ENCODE measurements at regions not wholly inside any gene's neighbourhood (a gene's known extent, or its start where the extent isn't known, plus 50 kb on each side); places are given as distances from the start of the nearest gene placed in this dataset.
"Not testable (repeated sequence)": the region's sequence is repeated elsewhere in the genome, so short reads cannot be mapped to it uniquely, and the experiment has no call there.

GRCh38 chr7:13092708-13093005, 405.2 kb downstream of the ARL4A start:
- no peaks in the 10 kb centered on the region for H3K4me1 Mint-ChIP-seq
- no peak overlapping the region for H3K4me3 Mint-ChIP-seq
- no peaks in the 10 kb centered on the region for H3K9me3 Mint-ChIP-seq
- intact Hi-C loops (cut with micrococcal nuclease), result no loop called here
- no peak overlapping the region for H3K27ac Mint-ChIP-seq
- H3K36me3 Mint-ChIP-seq (ENCODE audit: low read depth), result no peaks in the 10 kb centered on the region
- H3K27me3 Mint-ChIP-seq, result no peaks in the 10 kb centered on the region
- no peak for DNase-seq

GRCh38 chr7:13093160-13093559, 405.7 kb downstream of the ARL4A start:
- Mint-ChIP-seq H3K9me3 (no peaks in the 10 kb centered on the region), H3K27ac (no peak overlapping the region), H3K4me1 (no peaks in the 10 kb centered on the region), H3K36me3 (ENCODE audit: low read depth) (no peaks in the 10 kb centered on the region), H3K27me3 (no peaks in the 10 kb centered on the region), H3K4me3 (no peak overlapping the region)
- intact Hi-C loops (cut with micrococcal nuclease), result no loop called here
- DNase-seq, result no peak

GRCh38 chr7:13097499-13097898, 410.1 kb downstream of the ARL4A start:
- no peaks in the 10 kb centered on the region for H3K27me3 Mint-ChIP-seq
- H3K27ac Mint-ChIP-seq, result no peak overlapping the region
- H3K4me1 Mint-ChIP-seq, result no peaks in the 10 kb centered on the region
- intact Hi-C loops (cut with micrococcal nuclease), result no loop called here
- no peaks in the 10 kb centered on the region for H3K36me3 Mint-ChIP-seq (ENCODE audit: low read depth)
- no peaks in the 10 kb centered on the region for H3K9me3 Mint-ChIP-seq
- H3K4me3 Mint-ChIP-seq, result no peak overlapping the region
- DNase-seq, result no peak

- Mint-ChIP-seq H3K4me1 (no peaks in the 10 kb centered on the region), H3K4me3 (no peak overlapping the region), H3K36me3 (ENCODE audit: low read depth) (no peaks in the 10 kb centered on the region), H3K9me3 (no peaks in the 10 kb centered on the region), H3K27ac (no peak overlapping the region), H3K27me3 (no peaks in the 10 kb centered on the region)
- no peak for DNase-seq
- intact Hi-C loops (cut with micrococcal nuclease), result no loop called here
These were observed 410.7 kb downstream of the ARL4A start for GRCh38 chr7:13098161-13098560.

DNA sequence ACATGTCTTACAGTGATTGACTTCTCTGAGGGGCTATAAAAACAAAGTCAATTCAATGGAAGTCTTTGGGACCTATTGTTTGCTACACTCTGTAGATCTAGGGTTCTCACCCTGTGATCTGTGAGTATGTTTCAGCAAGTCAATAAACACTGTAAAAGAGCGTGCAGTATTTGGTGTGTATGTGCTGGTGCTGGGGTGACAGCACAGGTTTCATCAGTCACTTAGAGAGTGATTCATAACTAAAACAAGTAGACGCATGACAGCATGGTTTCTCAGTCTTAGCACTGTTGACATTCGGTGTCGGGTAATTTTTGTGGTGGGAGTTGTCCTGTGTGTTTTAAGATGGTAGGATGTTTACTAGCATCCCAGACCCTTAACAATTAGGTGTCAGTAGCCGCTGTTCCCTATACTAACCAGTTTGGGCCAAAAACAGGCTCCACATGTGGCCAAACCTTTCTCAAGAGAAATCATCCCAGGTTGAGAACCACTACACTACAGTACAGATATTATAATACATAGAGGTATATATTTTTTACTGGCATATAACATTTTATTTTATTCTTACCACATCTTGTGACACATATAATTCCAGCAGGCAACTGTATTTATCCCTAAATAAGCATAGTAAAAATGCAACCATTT, 411.8 kb downstream of the ARL4A start:
- H3K27me3 Mint-ChIP-seq, result no peaks in the 10 kb centered on the region
- intact Hi-C loops (cut with micrococcal nuclease), result no loop called here
- no peak for DNase-seq
- H3K4me1 Mint-ChIP-seq, result peaks cover 2% of the 10 kb centered on the region
- no peaks in the 10 kb centered on the region for H3K9me3 Mint-ChIP-seq
- H3K27ac Mint-ChIP-seq, result no peak overlapping the region
- H3K36me3 Mint-ChIP-seq (ENCODE audit: low read depth), result no peaks in the 10 kb centered on the region
- no peak overlapping the region for H3K4me3 Mint-ChIP-seq

DNA sequence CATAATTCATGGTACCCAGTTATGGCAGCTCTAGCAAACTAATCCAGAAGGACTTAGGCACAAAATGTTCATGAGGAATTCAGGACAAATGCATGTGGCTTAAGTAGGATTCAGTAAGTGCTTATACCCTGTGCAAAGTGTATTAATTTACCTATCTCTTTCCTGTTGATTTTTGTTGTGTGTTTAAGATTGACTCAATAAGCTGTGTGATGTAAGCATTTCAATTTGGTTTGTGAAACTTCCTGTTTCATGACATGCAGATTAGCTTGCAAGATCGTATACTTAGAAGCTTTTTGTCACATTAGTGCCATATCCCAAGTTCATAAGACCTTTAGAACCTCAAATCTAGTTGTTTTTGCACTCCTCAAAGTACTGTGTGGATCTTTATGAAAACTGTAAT, 416.7 kb downstream of the ARL4A start:
- H3K27me3 Mint-ChIP-seq, result no peaks in the 10 kb centered on the region
- peaks cover 2% of the 10 kb centered on the region for H3K4me1 Mint-ChIP-seq
- intact Hi-C loops (cut with micrococcal nuclease), result no loop called here
- no peaks in the 10 kb centered on the region for H3K36me3 Mint-ChIP-seq (ENCODE audit: low read depth)
- H3K27ac Mint-ChIP-seq, result no peak overlapping the region
- no peak for DNase-seq
- H3K4me3 Mint-ChIP-seq, result no peak overlapping the region
- H3K9me3 Mint-ChIP-seq, result no peaks in the 10 kb centered on the region

DNA sequence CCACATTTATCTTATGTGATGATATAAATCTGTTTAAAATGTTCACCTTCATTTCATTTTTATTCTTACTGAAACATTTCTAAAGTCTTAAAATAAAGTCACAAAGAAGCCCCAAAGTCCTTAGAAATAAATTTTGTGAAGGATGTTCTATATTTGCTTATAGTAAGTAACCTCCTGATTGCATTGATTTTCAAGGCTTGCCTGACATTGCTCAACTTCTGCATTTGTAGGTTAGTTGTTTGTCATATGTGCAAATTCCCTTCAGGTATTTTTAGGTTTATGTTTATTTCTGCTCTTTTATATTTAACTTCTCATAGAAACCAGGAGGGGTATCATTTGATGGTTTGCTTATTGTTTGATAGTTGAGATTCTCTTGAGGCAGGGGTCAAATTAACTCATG, 417.8 kb downstream of the ARL4A start:
- H3K9me3 Mint-ChIP-seq, result no peaks in the 10 kb centered on the region
- no peak overlapping the region for H3K27ac Mint-ChIP-seq

GRCh38 chr7:13106513-13106912, 419.1 kb downstream of the ARL4A start:
- Mint-ChIP-seq H3K27me3 (no peaks in the 10 kb centered on the region), H3K9me3 (no peaks in the 10 kb centered on the region), H3K4me1 (peaks cover 2% of the 10 kb centered on the region), H3K36me3 (ENCODE audit: low read depth) (no peaks in the 10 kb centered on the region), H3K27ac (no peak overlapping the region), H3K4me3 (no peak overlapping the region)
- intact Hi-C loops (cut with micrococcal nuclease), result no loop called here
- no peak for DNase-seq

More for the DNA sequence above, 417.8 kb downstream of the ARL4A start:
- H3K4me1 Mint-ChIP-seq, result peaks cover 2% of the 10 kb centered on the region
- no peak for DNase-seq
- H3K36me3 Mint-ChIP-seq (ENCODE audit: low read depth), result no peaks in the 10 kb centered on the region
- intact Hi-C loops (cut with micrococcal nuclease), result no loop called here
- H3K27me3 Mint-ChIP-seq, result no peaks in the 10 kb centered on the region
- no peak overlapping the region for H3K4me3 Mint-ChIP-seq

DNA sequence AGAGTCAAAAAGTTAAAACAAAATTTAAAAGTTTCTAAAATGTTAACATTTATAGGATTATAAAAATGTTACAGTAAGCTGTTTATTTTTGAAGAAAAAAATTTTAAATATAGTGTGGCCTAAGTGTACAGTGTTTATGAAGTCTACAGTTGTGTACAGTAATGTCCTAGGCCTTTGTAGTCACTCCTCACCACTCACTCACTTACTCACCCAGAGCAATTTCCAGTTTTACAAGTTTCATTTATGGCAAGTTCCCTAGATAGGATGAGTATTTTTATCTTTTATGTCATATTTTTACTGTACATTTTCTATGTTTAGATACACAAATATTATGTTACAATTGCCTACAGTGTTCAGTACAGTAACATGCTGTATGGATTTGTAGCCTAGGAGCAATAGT, 419.9 kb downstream of the ARL4A start:
- DNase-seq, result no peak
- intact Hi-C loops (cut with micrococcal nuclease), result no loop called here
- Mint-ChIP-seq H3K27me3 (no peaks in the 10 kb centered on the region), H3K4me3 (no peak overlapping the region), H3K36me3 (ENCODE audit: low read depth) (no peaks in the 10 kb centered on the region), H3K4me1 (peaks cover 2% of the 10 kb centered on the region), H3K27ac (no peak overlapping the region), H3K9me3 (no peaks in the 10 kb centered on the region)

DNA sequence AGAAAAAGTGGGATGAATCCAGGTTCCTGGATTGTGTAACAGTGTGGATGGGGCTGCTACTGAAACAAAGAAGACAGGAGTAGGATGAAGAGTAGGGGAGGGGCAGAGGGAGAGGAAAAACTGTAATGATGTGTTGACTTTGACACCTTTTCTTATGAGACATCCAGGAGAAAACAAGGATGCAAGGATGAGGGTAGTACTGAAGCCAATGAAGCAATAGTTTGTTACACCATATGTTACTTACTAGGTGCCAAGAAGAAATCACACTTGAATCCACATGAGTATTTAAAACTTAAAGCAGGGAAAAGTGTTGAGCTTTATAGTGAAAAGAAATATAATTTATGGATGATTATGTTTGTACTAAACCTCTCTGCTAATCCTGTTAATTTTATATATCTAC, 420.6 kb downstream of the ARL4A start:
- no peaks in the 10 kb centered on the region for H3K9me3 Mint-ChIP-seq
- intact Hi-C loops (cut with micrococcal nuclease), result no loop called here

GRCh38 chr7:13109201-13109600, 421.8 kb downstream of the ARL4A start:
- Mint-ChIP-seq H3K4me1 (peaks cover under 1% of the 10 kb centered on the region), H3K36me3 (ENCODE audit: low read depth) (no peaks in the 10 kb centered on the region), H3K4me3 (no peak overlapping the region), H3K27me3 (no peaks in the 10 kb centered on the region), H3K27ac (no peak overlapping the region), H3K9me3 (no peaks in the 10 kb centered on the region)
- intact Hi-C loops (cut with micrococcal nuclease), result no loop called here
- DNase-seq, result no peak

More for the DNA sequence above, 420.6 kb downstream of the ARL4A start:
- H3K27me3 Mint-ChIP-seq, result no peaks in the 10 kb centered on the region
- H3K27ac Mint-ChIP-seq, result no peak overlapping the region
- no peak for DNase-seq
- peaks cover 2% of the 10 kb centered on the region for H3K4me1 Mint-ChIP-seq
- no peak overlapping the region for H3K4me3 Mint-ChIP-seq
- no peaks in the 10 kb centered on the region for H3K36me3 Mint-ChIP-seq (ENCODE audit: low read depth)

GRCh38 chr7:13110107-13110506, 422.7 kb downstream of the ARL4A start:
- intact Hi-C loops (cut with micrococcal nuclease), result no loop called here
- Mint-ChIP-seq H3K36me3 (ENCODE audit: low read depth) (no peaks in the 10 kb centered on the region), H3K27ac (no peak overlapping the region), H3K9me3 (no peaks in the 10 kb centered on the region), H3K4me1 (no peaks in the 10 kb centered on the region), H3K27me3 (no peaks in the 10 kb centered on the region), H3K4me3 (no peak overlapping the region)
- no peak for DNase-seq

- no peak overlapping the region for H3K4me3 Mint-ChIP-seq
- no peaks in the 10 kb centered on the region for H3K4me1 Mint-ChIP-seq
- H3K27ac Mint-ChIP-seq, result no peak overlapping the region
- H3K27me3 Mint-ChIP-seq, result no peaks in the 10 kb centered on the region
- DNase-seq, result no peak
- no peaks in the 10 kb centered on the region for H3K36me3 Mint-ChIP-seq (ENCODE audit: low read depth)
- intact Hi-C loops (cut with micrococcal nuclease), result no loop called here
- H3K9me3 Mint-ChIP-seq, result no peaks in the 10 kb centered on the region
These were observed 423.8 kb downstream of the ARL4A start for GRCh38 chr7:13111230-13111629.

DNA sequence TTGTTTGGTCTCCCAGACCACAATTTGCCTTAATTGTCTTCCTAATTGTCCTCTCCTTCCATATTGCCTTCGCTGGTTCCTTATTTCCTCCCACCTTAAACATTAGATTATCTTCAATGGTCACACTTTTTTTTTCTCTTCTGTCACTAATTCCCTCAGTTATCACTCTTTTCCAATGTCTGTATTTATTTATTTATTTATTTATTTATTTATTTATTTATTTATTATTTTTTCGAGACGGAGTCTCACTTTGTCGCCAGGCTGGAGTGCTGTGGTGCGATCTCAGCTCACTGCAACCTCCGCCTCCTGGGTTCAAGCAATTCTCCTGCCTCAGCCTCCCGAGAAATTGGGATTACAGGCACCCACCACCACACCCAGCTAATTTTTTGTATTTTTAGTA, 426.8 kb downstream of the ARL4A start:
- H3K4me1 Mint-ChIP-seq; intact Hi-C loops (cut with micrococcal nuclease): not testable (repeated sequence)

DNA sequence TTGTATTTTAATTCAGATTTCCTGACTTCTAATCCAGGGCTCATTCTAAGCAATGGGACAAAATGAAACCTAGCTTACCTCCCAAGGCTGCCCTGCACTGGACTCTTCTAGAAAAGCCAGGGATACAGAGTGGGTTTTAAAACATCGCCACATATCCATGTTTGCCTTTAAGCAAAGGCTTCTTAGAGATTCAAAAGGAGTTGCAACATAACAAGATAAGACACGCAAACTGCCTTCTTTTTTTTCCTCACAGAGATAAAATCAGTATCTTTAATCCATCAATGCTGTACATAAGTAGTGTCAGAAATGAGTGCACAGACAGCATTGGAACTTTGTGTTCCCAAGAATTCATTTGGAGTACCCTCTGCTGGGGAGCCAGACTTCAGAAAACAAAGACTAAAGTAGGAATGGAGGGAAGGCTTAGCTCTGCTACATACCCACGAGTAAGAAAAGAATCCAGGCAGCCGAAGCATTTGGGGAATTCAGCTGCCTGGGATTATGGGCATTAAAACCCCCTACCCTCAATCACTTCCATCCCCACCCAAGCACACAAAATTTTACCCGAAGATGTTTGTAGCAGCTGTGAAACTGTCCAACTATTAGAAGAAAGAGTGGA, 427.8 kb downstream of the ARL4A start:
- H3K4me1 Mint-ChIP-seq, result no peaks in the 10 kb centered on the region
- no peak overlapping the region for H3K27ac Mint-ChIP-seq
- no peaks in the 10 kb centered on the region for H3K9me3 Mint-ChIP-seq
- no peaks in the 10 kb centered on the region for H3K36me3 Mint-ChIP-seq (ENCODE audit: low read depth)
- H3K4me3 Mint-ChIP-seq, result no peak overlapping the region
- intact Hi-C loops (cut with micrococcal nuclease), result loop anchor here (5.0 kb wide), 1 partner anchor 433 kb away; no protein-coding TSS in a partner anchor
- DNase-seq, result no peak
- peaks cover 1% of the 10 kb centered on the region for H3K27me3 Mint-ChIP-seq

More for the DNA sequence above, 426.8 kb downstream of the ARL4A start:
- H3K27me3 Mint-ChIP-seq; DNase-seq; H3K9me3 Mint-ChIP-seq; H3K4me3 Mint-ChIP-seq; H3K36me3 Mint-ChIP-seq (ENCODE audit: low read depth); H3K27ac Mint-ChIP-seq: not testable (repeated sequence)

All from activated CD4-positive, alpha-beta T cell treated with anti-CD3 and anti-CD28 coated beads, Interleukin-2, amount 10 ng/mL, durations not matched to agents 24 days and 14 days (primary cell).